Stimulated activated CD4-positive, alpha-beta T cell treated with anti-CD3 and anti-CD28 coated beads, Interleukin-2, amount 100 ng/mL, for 48 hours (primary cell): ENCODE measurements at regions not wholly inside any gene's neighbourhood (a gene's known extent, or its start where the extent isn't known, plus 50 kb on each side); places are given as distances from the start of the nearest gene placed in this dataset.

ENCODE experiments used
- DNase-seq, 2 donors: peaks; one replicate each; pipeline ENCODE4 v3.0.0-alpha.2; 2020

- no peak for DNase-seq
These were observed 259.1 kb downstream of the OPA1 start for GRCh38 chr3:193851941-193852674.

DNA sequence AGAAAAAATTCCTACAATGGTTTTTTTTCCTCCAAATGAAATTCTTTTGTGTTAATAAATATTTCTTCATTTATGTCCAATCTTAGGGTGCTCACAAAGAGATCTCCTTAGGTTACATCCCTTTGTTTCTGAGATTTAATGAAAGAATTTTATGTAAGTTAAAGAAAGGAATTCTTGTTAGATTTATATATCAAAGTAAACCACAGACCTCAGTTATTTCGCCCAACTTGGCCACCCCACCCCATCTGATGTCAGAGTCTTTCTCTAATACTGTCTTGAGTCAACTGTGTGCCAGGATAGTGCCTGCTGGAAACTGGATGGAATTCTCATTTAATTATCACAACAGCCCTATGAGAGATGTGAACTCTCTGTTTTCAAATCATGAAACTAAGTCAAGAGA, 259.9 kb downstream of the OPA1 start:
- DNase-seq, result no peak

GRCh38 chr3:193853511-193854219, 260.7 kb downstream of the OPA1 start:
- no peak for DNase-seq

GRCh38 chr3:193857996-193858395, 265.0 kb downstream of the OPA1 start:
- no peak for DNase-seq

DNA sequence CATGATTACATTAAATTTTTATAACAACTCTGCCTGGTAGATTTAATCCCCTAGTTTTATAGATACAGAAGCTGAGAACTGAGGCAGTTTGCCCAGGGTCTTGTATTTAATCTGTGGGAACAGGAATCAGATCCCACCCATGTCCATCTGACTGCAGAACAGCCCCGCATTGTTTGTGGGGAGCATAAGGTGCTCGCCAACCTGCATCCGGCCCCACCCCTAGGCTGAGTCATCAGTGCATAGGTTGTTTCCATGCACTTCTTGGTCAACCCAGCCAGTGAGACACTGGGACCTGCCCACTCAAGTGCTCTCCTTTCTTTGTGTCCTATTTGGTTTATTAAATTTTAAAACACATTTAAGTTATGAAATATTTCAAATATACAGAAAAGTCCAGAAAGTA, 266.2 kb downstream of the OPA1 start:
- DNase-seq, result no peak

DNA sequence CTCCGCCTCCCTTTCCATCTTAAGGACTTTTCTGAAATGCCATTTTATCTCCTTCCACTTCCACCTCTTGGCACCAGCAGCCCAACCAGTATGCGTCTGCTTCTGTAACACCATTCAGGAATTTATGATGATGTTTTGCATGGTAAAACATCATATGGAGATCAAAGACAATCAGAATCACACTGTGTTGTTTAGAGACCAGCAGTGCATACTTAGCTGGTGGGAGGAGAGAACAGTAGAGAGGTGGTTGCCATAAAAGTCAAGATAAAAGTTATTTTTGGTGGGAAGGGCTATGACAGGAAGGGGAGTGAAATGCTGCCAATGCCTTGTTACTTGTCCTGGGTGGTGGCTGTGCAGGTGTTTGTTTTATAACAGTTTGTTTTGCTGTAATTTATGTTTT, 268.0 kb downstream of the OPA1 start:
- DNase-seq, result no peak

- DNase-seq, result no peak
These were observed 269.8 kb downstream of the OPA1 start for GRCh38 chr3:193862843-193863242.

GRCh38 chr3:193863657-193864357, 270.8 kb downstream of the OPA1 start:
- DNase-seq, result no peak

DNA sequence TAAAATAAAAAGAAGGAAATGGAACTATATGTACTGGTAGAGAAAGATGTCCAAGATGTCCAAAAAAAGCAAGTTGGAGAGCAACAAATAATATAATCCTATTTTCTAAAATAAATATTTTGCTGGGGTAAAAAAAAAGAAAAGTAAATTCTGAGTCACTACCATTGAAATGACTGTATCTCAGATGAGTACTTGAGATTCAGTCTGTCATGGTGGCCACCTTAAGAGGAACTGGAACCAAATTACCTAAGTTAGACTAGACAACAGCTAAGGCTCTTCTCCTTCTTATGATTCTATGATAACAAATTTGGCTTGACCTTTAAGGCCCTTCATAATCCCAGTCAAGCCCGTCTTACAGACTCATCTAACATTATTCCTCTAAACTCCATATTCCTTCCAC, 270.6 kb upstream of the HES1 start:
- DNase-seq, result no peak

DNA sequence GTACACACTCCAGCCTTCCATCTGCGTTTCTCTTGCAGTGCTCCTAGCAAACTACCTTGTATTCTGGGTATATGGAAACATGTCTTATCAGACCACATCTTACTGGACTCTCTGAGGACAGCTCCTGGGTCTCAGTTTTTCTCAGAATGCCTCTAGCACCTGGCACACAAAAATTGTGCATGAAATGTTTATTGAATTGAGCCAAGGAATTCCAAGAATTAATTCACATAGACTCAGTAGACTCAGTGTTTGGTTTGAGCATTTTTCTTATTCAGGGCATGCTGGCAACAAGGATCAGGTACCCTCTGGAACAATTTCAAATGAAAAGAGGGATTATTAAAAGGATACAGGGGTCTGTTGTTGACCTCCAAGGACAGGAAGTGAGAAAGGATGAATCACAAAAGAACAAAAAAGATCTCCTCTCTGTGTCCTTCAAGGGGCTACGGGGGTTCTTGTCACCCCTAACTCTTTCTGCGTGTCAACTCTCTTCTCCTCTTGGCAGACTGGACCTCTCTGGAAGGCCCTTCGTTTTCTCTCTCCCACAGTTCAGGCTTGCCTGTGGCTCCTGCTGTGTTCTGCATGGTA, 270.0 kb upstream of the HES1 start:
- no peak for DNase-seq

DNA sequence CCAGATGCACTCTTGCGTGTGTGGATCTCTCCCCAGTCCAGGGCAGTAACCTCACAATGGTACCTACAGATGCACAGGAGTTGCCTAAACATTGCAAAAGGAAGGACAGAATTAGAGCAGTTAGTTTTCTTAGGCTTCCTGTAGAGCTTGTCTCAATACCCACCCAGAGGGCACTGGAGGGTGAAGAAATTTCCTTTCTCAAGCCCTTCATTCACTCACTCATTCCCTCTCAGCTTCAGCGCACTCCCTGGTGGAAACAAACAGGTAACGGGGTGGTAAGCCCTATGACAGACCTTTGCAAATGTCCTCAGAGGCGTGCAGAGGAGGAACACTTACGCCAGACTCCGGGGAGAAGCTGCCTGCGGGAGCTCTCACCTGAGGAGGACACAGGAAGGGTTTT, 267.4 kb upstream of the HES1 start:
- no peak for DNase-seq

- peak in 1 of 2 donors; percentile 13 for DNase-seq
These were observed 266.4 kb upstream of the HES1 start for GRCh38 chr3:193869221-193870201.

DNA sequence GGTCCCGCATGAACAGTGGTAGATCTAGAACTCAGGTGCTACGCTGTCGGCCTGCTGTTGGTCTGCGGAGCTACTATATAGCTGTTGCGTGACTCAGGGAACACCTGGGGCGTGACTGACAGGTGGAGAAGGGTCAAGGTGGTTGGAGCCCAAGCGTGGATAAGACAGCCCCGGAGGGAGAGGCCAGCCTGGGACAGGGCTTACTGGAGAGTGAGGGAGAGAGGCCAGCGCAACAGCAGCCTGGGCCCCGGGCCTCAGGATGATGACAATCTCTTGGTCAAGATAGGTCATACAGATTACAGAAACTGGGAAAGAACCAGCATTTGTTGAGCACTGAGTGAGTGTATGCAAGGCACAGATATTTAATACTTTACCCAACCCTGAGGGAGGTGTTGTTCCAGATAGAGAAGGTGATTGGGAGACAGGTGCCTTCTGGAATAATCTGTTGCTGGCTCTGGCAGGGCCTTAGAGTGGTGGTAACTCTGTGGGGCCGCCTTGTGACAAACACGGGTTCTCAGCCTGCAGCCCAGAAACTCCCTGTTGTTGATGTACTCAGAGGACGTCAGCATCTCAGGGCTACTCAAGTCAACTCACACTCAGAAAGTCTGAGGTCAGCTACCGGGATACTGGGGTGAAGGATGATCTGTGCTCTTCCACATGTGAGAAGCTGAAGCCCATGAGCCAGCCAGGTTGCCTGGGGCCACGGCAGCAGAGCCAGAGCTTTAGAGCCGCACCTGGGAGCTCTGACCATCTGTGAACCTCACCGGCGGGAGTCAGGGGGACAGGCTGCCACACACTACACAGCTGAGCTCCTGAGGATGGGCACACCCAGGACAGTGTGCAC, 265.4 kb upstream of the HES1 start:
- no peak for DNase-seq

DNA sequence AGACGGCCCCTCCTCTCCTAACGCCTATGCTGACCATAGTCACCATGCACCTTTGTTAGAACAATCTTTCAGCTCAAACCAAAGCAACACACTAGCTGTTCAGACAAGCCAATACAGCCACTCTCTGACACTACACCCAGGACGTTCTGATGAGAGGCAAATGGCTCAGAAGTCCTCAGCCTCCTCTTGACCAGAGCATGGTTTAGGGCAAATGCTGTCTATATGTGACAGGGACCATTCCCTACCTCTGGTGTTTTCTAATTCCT, 264.8 kb upstream of the HES1 start:
- DNase-seq, result no peak

GRCh38 chr3:193872265-193872753, 263.6 kb upstream of the HES1 start:
- DNase-seq, result no peak

DNA sequence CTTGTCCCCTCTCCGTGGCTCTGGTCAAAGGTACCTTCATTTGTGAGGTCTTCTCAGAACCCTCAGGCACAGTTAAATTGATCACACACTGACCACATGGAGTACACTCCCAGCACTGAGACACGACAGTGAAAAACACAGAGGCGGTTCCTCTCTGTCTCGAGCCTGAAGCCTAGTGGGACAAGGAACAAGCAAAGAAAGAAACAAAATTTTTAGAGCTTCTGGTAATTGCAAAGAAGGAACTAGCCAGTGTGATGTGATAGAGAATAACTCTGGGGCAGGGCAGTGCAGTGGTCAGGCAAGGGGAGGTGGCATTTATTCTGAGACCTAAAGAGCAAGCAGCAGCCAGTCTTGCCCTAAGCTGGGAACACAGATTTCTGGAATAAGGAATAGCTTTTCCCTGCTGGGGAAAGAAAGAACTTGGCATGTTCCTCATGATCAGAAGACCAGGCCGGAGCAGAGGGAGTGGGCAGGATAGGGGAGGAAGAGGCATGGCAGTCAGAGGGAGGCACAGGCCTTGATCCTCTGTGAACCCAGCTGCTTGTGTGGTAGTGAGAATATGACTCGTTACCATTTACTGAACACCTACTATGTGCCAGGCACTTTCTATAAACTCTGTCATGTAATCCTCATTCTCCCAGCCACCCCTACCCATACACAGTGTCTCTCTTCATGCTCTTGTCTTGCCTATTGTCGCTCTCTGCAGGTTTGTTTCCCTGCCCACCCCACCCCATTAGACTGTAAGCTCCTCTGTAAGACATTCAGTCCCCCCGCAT, 262.3 kb upstream of the HES1 start:
- no peak for DNase-seq

DNA sequence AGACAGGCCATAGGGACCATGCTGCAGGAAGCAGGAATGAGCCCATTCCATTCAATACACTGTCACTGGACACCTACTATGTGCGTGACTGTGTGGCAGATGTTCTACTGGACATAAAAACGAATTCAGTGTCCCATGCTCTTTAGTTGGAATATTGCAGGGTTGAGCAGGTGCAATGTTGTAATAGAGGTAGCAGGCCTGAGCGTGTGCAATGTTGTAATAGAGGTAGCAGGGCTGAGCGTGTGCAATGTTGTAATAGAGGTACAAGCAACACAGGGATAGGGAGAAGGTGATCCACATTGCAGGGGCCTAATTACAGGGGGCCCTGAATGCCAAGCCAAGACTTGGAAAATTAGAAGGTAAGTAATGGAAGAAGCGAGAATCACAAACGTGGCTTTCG, 261.4 kb upstream of the HES1 start:
- no peak for DNase-seq

DNA sequence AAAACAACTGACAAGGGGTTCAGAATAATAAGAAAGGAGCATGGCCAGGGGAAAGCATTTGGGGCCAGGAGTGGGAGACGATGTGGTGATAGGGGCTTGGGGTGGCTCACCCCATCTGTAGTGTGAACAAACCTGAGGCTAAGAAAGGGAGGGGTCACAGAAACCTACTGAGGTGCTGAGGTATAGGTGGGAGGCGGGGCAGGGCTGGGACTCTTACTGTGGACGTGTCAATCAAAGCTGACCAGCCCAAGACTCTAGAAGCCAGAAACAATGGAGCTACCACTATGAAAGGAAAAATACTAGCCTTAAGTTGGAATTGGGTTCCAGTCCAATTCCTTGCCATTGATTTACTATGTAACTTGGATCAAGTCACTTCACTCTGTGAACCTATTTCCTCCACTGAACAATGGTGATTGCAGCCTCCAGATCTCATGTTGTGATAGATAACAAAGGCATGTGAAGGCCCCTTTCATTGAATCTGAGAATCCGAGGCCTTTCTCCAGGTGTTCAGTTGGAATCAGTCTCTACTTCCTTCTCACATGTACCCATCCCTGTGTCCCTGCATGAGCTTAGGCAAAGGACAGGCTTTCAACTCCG, 260.9 kb upstream of the HES1 start:
- no peak for DNase-seq

GRCh38 chr3:193875601-193876321, 260.2 kb upstream of the HES1 start:
- DNase-seq, result no peak
